HEK293 (cell line): ENCODE measurements at regions not wholly inside any gene's neighbourhood (a gene's known extent, or its start where the extent isn't known, plus 50 kb on each side); places are given as distances from the start of the nearest gene placed in this dataset.

Experiments
- CTCF ChIP-seq: fragments of 450-650 bp; formaldehyde crosslinking; IDR thresholded peaks from 2 replicates; pipeline ENCODE4 v1.5.1; 2016; ENCODE audit warnings: missing biosample characterization, missing genetic modification characterization
- SCRT2 ChIP-seq: fragments of 450-650 bp; formaldehyde crosslinking; IDR thresholded peaks from 2 replicates; pipeline ENCODE4 v1.5.1; 2016; ENCODE audit warnings: missing biosample characterization, missing genetic modification characterization
- TCF7L2 ChIP-seq: IDR thresholded peaks from 2 replicates; pipeline ENCODE4 v1.6.1; 2011; ENCODE audit warnings: low read depth, mild to moderate bottlenecking, inconsistent platforms, low read length, moderate library complexity, borderline replicate concordance
- ZEB2 ChIP-seq: fragments of 450-650 bp; formaldehyde crosslinking; IDR thresholded peaks from 2 replicates; pipeline ENCODE4 v1.5.1; 2016; ENCODE audit warnings: missing biosample characterization, missing genetic modification characterization
- ZFP3 ChIP-seq: fragments of 450-650 bp; formaldehyde crosslinking; IDR thresholded peaks from 2 replicates; pipeline ENCODE4 v1.5.1; 2016; ENCODE audit warnings: low read depth, missing biosample characterization, missing genetic modification characterization
- ZNF138 ChIP-seq: fragments of 450-650 bp; formaldehyde crosslinking; IDR thresholded peaks from 2 replicates; pipeline ENCODE4 v1.5.1; 2016; ENCODE audit warnings: missing biosample characterization, missing genetic modification characterization, borderline replicate concordance
- ZNF473 ChIP-seq: fragments of 450-650 bp; formaldehyde crosslinking; IDR thresholded peaks from 2 replicates; pipeline ENCODE4 v1.5.1; 2017; ENCODE audit warnings: missing biosample characterization, missing genetic modification characterization
- ZNF843 ChIP-seq: fragments of 450-650 bp; formaldehyde crosslinking; IDR thresholded peaks from 2 replicates; pipeline ENCODE4 v1.5.1; 2016; ENCODE audit warnings: missing biosample characterization, missing genetic modification characterization

GRCh38 chr5:110275878-110276277, 450.6 kb downstream of the TMEM232 start:
- TF ChIP-seq TCF7L2 (no peak), CTCF (tag by site-specific recombination) (no peak), ZNF138 (no peak), ZNF473 (tag by site-specific recombination) (no peak), ZFP3 (no peak), ZEB2 (tag by site-specific recombination) (no peak), SCRT2 (tag by site-specific recombination) (no peak), ZNF843 (tag by site-specific recombination) (no peak)
